Peyer's patch (tissue), 4 donors: ENCODE measurements at regions not wholly inside any gene's neighbourhood (a gene's known extent, or its start where the extent isn't known, plus 50 kb on each side); places are given as distances from the start of the nearest gene placed in this dataset.

Experiments
- CTCF ChIP-seq, 6 experiments: fragments of 450-650 bp in 4 of 6; fragments of 200-600 bp in 2 of 6; sonication (generic) in 1 of 6; IDR thresholded peaks; one replicate each; pipeline ENCODE4 v1.5.1; 2017 to 2019; ENCODE audit warnings: antibody characterized with exemption in 6 of 6, mild to moderate bottlenecking in 3 of 6, moderate library complexity in 1 of 6
- POLR2A ChIP-seq, 2 donors: fragments of 450-650 bp; IDR thresholded peaks; one replicate each; pipeline ENCODE4 v1.5.1; 2017; ENCODE audit warnings: antibody characterized with exemption in 2 of 2, mild to moderate bottlenecking in 2 of 2, moderate library complexity in 2 of 2

GRCh38 chr10:4049348-4049747 lies 264.3 kb upstream of the KLF6 start:
- no peak for TF ChIP-seq CTCF (IDR thresholded peaks at IDR 0.05)
- TF ChIP-seq POLR2A (IDR thresholded peaks at IDR 0.05), result no peak
